GM18519 (cell line): ENCODE measurements at regions not wholly inside any gene's neighbourhood (a gene's known extent, or its start where the extent isn't known, plus 50 kb on each side); places are given as distances from the start of the nearest gene placed in this dataset.

Experiments used
- ATAC-seq: cut with Tn5 transposase; IDR thresholded peaks from one replicate; pipeline ENCODE4 v1.9.1; 2021; ENCODE audit warnings: mild to moderate bottlenecking, moderate library complexity; ENCODE audit not compliant: unreplicated experiment, low FRiP score

GRCh38 chr5:157913575-157913974 is 54.6 kb upstream of the CLINT1 start:
- no peak for ATAC-seq

DNA sequence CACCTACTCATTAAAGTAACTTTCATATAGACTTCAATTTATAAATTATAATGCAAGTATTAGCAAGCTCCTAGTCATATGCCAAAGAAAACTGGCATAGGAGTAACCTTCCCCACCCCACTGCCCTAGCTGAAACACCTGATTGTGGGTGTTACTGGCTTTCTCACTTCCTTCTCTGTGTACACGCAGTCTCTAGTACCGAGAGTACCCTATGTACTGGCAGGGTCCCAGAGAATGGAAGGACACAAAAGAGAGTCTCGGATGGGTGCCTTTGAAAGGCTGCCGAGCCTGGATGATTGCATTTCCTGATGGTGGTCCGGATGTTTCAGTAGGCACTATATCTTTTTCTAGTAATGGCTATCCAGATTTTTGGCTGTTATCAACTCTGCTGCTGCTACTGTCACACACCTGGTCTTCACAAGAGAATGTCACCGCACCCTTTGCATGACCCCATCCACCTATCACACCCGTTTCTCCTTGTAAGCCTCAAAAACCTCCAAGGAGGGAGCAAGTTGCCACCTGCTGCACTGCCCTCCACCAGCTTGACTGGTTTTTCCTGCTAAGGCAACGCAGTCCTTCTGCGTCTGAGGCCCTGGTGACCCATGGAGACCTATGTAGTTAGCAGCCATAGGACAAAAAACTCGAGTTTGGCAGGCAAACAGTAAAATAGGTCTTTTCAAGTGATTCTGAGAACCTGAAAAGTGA is 53.8 kb upstream of the CLINT1 start:
- ATAC-seq: peak; percentile 94

DNA sequence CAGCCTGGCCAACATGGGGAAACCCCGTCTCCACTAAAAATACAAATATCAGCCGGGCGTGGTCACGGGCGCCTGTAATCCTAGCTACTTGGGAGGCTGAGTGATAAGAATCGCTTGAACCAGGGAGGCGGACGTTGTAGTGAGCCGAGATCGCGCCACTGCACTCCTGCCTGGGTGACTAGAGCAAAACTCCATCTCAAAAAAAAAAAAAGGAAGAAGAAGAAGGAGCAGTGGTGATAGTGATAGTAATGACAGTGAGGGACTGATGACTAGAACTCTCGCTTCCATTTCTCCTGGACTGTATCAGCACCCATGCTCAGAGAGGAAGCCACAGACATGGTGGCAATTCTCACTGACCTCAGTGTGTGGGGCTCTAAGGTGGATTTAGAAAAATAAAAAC is 52.6 kb upstream of the CLINT1 start:
- ATAC-seq: no peak
